GM12872 (cell line): ENCODE measurements at regions not wholly inside any gene's neighbourhood (a gene's known extent, or its start where the extent isn't known, plus 50 kb on each side); places are given as distances from the start of the nearest gene placed in this dataset.

ENCODE experiments used
- CTCF ChIP-seq: IDR thresholded peaks from 3 replicates; pipeline ENCODE4 v1.5.1; 2011; ENCODE audit warnings: low read depth, mild to moderate bottlenecking, low read length, moderate library complexity; ENCODE audit not compliant: insufficient read depth

GRCh38 chr5:124867137-124867704 is 120.8 kb upstream of the ZNF608 start:
- TF ChIP-seq CTCF = no peak

- no peak for TF ChIP-seq CTCF
These were observed 122.2 kb upstream of the ZNF608 start for GRCh38 chr5:124868676-124869075.

- no peak for TF ChIP-seq CTCF
These were observed 123.1 kb upstream of the ZNF608 start for GRCh38 chr5:124869426-124870033.

GRCh38 chr5:124870070-124870469 is 123.6 kb upstream of the ZNF608 start:
- no peak for TF ChIP-seq CTCF

- TF ChIP-seq CTCF = no peak
These were observed 124.9 kb upstream of the ZNF608 start for GRCh38 chr5:124871303-124871702.

GRCh38 chr5:124872086-124872485 is 125.6 kb upstream of the ZNF608 start:
- TF ChIP-seq CTCF = no peak

GRCh38 chr5:124872615-124873014 is 126.2 kb upstream of the ZNF608 start:
- TF ChIP-seq CTCF = no peak
